C4-2B (cell line): ENCODE measurements at regions not wholly inside any gene's neighbourhood (a gene's known extent, or its start where the extent isn't known, plus 50 kb on each side); places are given as distances from the start of the nearest gene placed in this dataset.

Source experiments
- CTCF ChIP-seq: fragments of 450-650 bp; conservative IDR thresholded peaks from 2 replicates; pipeline ENCODE4 v1.5.1; 2017; ENCODE audit warnings: mild to moderate bottlenecking
- ZFX ChIP-seq: fragments of 450-650 bp; IDR thresholded peaks from 2 replicates; pipeline ENCODE4 v1.6.1; 2017

GRCh38 chr22:27350306-27350705, 451.2 kb downstream of the MN1 start:
- TF ChIP-seq CTCF (no peak), ZFX (no peak)
